ENCODE measurements at regions not wholly inside any gene's neighbourhood (a gene's known extent, or its start where the extent isn't known, plus 50 kb on each side); places are given as distances from the start of the nearest gene placed in this dataset.
"Not testable (repeated sequence)": the region's sequence is repeated elsewhere in the genome, so short reads cannot be mapped to it uniquely, and the experiment has no call there.

DNA sequence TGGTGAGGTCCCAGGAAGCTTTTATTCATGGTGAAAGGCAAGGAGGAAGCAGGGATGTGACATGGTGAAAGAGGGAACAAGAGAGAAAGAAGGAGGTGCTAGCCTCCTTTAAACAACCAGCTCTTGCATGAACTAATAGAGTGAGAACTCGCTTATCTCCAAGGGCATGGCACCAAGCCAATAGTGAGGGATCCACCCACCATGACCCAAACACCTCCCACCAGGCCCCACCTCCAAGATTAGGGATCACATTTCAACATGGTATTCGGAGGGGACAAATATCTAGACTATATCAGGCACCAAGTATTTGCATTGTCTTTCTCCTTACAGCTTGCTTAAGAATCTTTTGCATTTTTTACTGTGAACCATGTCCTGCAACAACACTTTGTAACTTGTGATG lies 91.9 kb upstream of the DHRS4 start:
- peak; percentile 24 for DNase-seq (ENCODE audit: low read depth)

DNA sequence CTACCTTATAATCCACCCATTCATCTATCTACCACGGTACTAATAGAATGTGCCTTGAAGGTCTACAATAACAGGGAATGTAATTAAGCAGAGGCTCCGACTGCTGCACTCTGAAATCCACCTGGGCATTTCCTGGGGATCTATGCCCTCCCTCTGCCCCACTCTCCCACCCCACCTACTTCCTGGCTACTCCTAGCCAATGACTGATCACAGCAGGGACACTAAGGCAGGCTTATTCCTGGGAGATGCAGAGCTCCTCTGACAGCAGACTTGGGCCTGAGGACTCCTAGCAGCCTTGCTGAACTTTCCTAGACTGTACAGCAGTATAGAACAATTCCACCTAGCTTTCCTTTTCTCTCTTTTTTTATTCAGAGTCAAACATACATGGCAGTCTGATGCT lies 91.1 kb upstream of the DHRS4 start:
- DNase-seq (ENCODE audit: low read depth) = no peak

DNA sequence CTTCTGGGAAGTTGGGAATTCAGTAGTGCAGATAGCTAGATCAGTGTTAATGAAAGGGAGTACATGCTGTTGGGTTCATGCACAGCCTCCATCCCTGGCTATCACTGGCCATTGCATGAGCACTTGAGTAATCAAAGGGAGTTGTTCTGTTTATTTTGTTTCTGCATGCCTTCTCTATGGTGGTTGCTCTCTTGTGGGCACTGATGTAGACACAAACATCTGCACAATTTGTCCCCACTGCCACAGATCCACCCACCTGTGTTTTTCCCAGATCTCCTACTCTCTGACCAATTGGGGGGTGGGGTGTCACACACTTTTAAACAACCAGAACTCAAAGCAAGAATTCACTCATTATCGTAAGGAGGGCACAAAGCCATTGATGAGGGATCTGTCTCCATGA lies 89.7 kb upstream of the DHRS4 start:
- DNase-seq (ENCODE audit: low read depth) = no peak

DNA sequence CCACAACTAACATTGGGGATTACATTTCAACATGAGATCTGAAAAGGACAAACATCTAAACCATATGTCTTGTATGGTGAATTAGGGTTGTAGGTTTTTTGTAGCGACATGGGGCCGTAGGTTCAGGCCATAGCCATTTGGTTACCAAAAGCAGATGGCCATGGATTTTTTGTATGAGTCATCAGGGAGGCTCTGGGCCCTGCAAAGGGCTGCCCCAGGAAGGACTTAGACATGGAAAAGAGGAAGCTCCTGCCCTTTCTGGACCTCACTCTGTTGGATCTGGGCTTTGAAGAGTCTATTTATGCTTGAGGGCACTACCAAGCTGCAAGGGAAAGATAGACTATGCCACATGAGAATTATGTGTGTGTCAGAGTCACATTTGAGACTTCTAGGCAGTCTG lies 89.3 kb upstream of the DHRS4 start:
- DNase-seq (ENCODE audit: low read depth) = peak; percentile 35

DNA sequence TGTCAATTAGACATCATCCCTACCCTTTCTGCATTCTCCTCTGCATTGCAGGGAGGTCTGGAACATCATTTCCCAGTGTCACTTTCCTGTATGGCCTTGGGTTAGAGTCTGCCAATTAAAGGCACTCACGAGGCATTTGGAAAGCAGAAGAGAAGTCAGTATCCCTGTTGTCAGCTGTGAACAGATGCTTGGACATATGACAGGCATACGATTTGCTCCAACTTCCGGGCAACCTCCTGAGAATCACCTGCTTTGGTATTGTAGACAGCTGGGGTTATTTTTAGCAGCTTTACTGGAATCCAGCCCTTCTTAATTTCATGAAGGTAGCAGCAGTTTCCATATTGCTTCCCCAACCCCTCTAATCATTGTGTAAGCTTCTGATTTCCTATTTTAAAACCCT lies 88.7 kb upstream of the DHRS4 start:
- DNase-seq (ENCODE audit: low read depth) = no peak

DNA sequence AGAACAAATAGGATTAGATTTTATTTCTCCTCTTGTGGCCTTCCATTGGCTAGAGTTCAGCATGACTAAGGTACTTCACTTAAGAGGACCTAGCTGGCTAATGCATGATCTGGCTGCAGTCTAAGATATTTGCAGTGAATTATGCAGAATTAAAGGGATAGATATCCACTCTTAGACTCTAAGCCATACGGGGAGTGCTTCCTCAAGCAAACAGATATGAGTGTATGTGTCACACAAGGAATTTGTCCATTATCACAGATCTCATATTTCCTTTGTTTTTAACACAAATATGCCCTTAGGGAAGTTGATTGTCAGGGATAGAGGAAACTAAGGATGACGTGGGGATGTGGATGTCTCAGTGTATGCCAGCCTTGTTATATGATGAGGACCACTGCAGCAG lies 88.1 kb upstream of the DHRS4 start:
- DNase-seq (ENCODE audit: low read depth) = peak; percentile 82

DNA sequence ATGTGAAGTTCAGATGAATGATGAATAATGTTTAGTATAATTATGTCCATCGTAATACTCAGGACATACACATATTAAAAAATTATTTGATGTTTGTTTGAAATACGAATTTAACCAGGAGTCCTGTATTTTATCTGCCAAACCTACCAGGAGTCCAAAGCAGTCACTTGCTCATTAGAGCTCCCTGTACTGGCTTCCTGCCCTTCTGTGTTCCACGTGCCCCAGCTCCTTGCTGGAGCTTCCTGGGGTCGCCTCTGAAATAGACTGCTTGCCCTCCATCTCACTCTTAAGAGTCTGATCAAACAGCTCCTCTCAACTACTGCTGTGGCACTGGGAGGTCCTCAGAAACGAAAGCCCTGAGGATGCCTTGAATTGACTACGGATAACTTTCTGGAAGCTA lies 87.3 kb upstream of the DHRS4 start:
- DNase-seq (ENCODE audit: low read depth) = peak; percentile 28

DNA sequence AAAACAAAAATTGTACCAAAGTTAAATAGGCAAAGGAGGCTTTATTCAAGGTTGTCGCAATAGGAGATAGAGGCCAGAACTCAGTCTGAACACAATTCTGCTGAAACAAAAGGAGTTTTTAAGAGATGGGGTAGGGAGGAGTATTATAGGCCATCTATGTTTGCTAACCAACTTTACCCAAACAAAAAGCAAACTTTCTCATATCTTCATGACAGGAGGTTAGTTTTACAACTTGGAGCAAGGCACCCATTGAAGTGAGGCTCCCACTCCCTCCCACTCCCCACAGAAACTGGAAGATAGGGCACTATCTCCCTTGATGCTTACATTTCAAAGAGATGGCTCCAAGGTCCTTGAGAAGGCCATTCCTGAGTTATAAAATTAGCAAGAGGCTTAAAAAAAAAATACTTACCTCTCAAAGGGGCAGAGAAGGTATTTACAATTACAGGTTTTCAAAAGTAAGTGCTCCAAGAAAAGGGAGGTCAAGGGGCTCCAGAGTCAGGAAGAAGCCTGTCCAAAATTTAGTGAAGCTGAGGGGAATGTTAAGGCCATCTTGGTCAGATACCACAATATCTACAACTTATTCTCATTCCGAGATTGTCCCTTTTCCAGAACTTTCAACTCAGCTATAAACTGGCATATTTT lies 84.4 kb upstream of the DHRS4 start:
- DNase-seq (ENCODE audit: low read depth) = no peak

DNA sequence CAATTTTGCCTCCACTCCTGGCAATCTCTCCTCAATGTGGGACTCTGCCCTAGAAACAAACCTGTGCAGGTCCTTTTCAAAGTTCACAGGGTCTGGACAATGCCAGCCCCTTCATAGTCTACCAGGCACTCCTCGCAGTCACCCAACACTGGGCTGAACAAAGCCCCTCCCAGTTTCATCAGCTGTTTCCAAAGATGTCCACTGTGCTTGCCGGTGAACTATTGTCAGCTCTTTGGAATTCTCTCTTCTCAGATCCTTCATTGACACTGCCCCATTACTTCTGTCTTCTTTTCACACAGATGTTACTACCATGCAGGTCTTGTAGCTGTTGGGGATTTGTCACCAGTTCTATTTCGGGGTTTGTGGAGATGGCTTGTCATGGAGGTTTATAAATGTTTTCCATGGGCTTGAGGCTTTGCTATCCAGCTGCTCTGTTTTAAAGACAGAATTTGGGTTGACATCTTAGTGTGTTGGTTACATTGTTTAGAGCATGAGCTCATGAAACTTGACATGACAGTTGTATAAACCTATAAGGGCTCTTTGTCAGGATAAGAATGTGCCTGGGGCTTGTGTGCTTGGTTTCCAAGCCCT lies 77.3 kb upstream of the DHRS4 start:
- DNase-seq (ENCODE audit: low read depth) = no peak

DNA sequence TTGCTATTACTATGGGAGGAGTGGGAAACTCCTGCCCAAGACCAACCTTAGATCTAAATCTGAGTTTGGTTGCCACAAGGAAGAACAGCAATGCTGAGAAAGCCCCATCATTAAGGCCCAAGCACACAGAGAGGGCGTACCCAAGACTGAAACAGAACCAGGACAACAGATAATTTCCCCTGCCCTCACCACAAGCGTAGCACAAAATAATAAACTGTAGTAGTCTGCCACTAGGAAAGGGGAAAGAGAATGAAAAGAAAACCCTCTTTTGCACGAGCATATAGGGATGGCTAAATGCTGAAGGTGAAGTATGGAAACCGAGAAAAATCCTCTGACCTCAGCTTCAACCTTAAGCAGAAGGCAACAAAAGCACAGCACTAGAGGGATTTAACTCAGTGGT lies 76.5 kb upstream of the DHRS4 start:
- no peak for DNase-seq (ENCODE audit: low read depth)

DNA sequence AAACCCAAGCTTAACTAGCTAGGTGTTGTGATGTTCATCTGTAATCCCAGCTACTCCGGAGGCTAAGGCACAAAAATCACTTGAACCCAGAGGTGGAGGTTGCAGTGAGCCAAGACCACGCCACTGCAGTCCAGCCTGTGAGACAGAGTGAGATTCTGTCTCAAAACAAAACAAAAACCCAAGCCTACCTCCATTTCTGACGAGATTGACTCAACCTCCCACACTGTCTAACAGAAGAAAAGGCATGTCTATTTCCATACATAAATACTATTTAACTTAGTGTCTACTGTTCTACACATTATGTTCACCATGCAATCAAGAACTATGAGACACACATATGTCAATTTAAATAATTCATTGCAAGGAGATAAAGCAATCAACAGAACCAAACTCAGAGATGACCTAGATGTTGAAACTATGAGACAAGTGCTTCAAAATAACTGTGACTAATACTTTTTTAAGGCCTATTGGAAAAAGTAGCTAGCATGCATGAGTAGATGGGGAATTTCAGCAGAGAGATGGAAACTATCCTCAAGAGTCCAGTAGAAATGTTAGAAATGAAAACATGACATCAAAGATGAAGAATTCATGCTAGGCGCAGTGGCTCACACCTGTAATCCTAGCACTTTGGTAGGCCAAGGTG lies 75.9 kb upstream of the DHRS4 start:
- no peak for DNase-seq (ENCODE audit: low read depth)

DNA sequence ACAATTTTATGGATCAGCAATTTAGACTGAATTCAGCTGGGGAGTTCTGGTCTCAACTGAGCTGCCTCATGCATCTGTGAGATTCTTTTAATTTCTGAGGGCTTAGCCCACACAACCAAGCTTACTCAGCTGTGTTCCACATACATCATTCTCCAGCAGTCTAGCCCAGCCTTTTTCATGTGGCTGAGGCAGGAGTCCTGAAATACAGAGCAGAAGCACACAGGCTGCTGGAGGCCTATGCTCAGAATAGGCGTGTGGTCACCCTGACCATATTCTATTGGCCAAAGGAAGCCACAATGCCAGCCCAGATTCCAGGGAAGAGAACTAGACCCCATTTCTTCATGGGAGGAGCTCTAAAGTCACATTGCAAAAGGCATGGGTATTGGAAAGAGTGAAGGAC lies 72.3 kb upstream of the DHRS4 start:
- DNase-seq (ENCODE audit: low read depth) = peak; percentile 16

DNA sequence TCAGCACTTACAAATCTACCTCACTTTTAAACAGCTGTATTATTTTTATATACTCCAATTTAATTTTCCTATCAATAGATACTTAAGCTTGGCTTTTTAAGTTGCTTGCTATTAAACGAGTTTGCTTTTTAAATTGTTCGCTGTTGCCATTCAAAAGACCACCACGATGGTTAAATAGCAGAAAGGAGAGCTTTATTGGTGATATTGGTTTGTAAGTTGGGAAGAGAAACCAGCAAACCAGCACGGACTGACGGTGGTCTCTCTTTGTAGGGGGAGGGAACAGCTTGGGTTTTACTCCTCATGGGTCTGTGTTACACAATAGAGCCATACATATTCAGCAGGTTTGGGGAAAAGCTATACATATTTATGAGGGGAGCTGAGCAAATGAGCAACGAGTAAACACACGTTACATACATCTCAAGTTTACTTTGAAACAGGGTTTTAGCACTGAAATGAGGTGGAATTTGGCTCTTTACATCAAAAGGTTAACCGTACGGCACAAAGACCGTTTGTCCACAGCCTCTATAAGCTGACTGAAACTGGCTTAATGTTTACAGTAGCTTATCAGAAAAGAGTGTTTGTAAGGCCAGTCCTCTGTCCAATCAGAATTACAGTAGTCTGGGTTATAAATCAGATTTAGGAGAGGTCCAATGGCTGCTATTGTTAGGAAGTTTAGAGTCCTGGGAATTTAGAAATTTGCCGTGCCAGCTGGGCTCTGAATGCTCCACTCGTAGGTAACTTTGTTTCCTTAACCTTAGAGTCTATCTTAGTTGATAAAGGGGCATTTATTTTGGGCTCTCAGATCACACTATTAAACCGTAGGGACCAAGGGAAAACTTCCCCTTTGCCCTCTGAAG lies 69.7 kb upstream of the DHRS4 start:
- DNase-seq (ENCODE audit: low read depth) = no peak

DNA sequence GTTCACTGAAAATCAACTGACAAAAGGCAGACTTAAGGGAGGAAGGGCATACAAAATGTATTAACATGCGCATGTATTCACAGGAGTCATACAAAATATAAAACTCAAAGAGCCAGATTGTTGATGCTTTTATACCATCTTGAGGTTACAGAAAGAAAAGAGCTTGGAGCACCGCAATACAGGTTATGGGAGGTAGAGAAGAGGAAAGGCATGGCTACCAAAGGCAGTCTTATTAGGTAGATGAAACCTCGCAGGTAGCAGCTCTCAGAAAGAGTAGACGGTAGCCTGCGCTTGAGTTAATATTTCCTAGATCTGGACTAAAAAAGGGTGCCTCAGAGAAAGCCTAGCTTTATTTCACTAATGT lies 69.0 kb upstream of the DHRS4 start:
- no peak for DNase-seq (ENCODE audit: low read depth)

DNA sequence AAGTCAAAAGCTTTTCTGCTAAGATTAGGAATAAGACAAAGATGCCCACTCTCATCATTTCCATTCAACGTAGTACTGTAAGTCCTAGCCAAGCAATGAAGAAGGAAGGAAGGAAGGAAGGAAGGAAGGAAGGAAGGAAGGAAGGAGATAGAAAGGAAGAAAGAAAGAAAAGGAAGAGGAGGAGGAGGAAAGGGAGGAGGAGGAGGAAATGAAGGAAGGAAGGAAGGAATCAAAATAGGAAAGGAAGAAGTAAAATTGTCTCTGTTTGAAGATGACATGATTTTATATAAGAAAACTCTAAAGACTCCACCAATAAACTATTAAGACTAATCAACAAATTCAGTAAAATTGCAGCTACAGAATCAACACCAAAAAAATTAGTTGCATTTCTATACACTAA lies 66.0 kb upstream of the DHRS4 start:
- DNase-seq (ENCODE audit: low read depth) = no peak

DNA sequence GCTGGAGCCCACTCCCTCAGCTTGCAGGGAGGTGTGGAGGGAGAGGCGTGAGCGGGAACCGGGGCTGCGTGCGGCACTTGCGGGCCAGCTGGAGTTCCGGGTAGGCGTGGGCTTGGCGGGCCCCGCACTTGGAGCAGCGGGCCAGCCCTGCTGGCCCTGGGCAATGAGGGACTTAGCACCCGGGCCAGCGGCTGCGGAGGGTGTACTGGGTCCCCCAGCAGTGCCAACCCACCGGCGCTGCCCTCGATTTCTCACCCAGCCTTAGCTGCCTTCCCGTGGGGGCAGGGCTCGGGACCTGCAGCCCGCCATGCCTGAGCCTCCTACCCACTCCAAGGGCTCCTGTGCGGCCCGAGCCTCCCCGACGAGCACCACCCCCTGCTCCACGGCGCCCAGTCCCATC lies 61.9 kb upstream of the DHRS4 start:
- not testable (repeated sequence) for DNase-seq (ENCODE audit: low read depth)

DNA sequence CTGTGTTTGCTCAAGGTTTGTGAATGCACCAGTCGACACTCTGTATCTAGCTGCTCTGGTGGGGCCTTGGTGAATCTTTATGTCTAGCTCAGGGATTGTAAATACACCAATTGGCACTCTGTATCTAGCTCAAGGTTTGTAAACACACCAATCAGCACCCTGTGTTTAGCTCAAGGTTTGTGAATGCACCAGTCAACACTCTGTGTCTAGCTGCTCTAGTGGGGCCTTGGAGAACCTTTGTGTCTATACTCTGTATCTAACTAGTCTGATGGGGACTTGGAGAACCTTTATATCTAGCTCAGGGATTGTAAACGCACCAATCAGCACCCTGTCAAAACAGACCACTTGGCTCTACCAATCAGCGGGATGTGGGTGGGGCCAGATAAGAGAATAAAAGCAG lies 61.3 kb upstream of the DHRS4 start:
- DNase-seq (ENCODE audit: low read depth) = not testable (repeated sequence)

DNA sequence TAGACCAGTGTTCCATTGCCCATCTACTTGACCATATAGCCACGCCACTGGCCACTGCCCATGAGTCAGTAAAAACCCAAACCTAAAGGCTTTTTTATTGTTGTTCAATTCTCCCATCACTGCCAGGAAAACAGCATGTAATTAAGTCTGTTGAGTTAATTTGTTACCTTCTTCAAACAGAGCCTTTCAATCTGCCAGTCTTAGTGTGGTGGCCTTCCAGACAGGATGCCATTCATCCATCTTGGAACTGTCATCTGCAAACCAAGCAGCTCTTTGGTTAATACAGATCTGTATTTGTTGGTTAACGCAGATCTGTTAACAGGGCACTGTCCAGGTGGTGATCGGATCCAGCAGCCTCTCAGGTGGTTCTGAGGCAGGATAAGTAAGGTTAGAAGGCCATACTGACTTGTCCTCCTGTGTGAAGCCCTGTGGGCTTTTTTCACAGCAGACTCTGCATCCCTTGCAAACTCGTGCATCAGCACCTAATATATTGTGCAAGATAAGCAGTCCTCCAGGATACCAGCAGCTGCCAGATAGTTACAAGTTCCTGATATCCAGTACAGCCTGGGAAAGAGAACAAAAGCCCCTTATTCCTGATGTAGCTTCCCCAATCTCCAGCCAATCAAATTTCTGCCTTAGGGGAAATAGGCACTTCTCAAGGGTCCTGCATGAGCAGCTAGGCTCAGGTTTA lies 59.1 kb upstream of the DHRS4 start:
- DNase-seq (ENCODE audit: low read depth) = no peak

DNA sequence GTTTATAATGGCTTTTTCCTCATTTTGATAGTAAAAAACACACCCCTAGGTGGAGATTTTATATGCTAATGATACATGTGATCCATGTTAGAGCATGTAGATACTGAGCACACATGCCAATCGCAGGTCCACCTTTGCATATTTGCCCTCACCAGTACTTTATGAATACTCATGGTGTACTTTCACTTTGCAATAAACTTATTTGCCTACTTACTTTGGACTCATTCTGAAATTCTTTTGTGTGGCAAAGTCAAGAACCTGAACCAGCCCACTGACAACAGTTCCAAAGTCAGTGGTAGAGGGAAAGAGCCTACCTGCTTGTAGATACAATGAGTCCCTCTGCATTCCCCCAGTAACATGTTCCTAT lies 58.5 kb upstream of the DHRS4 start:
- no peak for DNase-seq (ENCODE audit: low read depth)

DNA sequence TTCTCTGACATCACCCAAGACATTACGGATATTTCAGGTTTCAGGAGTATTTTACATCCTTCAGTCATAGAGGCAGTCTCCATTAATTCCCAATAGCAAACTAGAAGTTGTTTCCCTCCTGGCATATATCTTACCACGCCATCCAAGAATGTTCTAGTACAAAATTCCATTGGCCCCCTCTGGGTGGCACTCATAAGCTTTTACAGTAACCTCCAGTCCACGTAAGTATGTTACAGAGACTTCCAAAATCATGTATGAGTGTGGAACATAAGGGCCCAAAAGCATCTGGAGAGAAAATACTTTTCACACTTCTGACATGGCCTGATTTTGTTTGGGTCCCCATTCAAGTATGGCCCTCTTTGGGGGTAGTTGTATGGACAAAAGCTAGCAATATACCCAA lies 58.1 kb upstream of the DHRS4 start:
- no peak for DNase-seq (ENCODE audit: low read depth)

DNA sequence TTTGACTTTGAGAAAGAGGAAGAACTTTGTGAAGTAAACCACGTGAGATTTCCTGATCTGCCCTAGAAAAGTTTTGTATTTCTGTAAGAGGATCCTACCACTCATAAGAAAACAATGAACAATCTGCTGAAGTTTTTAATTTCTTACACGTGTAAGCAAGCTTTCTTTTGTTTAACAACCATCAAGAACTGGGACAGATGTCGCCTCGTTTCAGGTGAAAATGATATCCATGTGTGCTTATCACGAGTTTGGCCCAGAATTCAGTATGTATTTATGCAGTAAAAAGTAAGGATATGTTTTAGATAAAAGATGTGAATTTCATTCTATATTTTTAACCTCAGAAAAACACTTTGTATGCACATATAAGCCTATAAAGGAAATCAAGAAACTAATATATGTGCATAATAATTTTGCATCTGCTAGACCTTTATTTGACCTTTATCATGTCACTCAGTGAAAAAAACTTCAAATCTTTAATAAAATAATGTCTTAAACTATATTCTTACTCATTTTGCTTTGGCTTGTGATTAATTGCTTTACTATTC lies 56.9 kb upstream of the DHRS4 start:
- DNase-seq (ENCODE audit: low read depth) = no peak

DNA sequence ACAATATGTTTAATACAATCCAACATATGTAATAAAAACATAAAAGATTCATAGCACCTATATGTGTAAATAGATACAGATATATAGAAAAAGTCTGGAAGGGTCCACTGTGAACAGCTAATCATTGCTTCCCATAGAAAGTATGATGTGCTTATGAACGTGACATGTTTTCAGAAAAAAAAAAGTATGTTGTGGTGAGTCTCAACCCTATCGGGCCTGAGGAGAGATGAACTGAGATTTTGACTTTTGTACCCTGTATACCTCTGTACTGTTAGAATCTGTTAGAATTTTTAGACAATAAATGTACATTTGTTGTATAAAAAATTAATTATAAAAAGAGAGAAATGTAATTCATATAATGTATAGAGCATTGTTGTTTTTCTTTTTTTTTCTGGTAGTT lies 56.3 kb upstream of the DHRS4 start:
- DNase-seq (ENCODE audit: low read depth) = not testable (repeated sequence)
